ENCODE measurements at regions not wholly inside any gene's neighbourhood (a gene's known extent, or its start where the extent isn't known, plus 50 kb on each side); places are given as distances from the start of the nearest gene placed in this dataset.

- H3K36me3 ChIP-seq (ENCODE audit: control insufficient read depth in 1 of 2, insufficient read depth in 2 of 2, low read length in 2 of 2): no peaks in the 10 kb centered on the region
- H3K4ac ChIP-seq (ENCODE audit: low read depth, low read length): no peak overlapping the region
- no peak overlapping the region for H3K9ac ChIP-seq (ENCODE audit: low read length)
- no peak overlapping the region for H4K8ac ChIP-seq (ENCODE audit: low read depth, low read length)
- H3K4me2 ChIP-seq (ENCODE audit: low read length): no peak overlapping the region
- no peak overlapping the region for H4K91ac ChIP-seq (ENCODE audit: low read depth, low read length)
- peaks cover 6% of the 10 kb centered on the region for H3K9me3 ChIP-seq (ENCODE audit: insufficient read depth, low read depth, low read length)
- H4K12ac ChIP-seq (ENCODE audit: low read depth, low read length): no peak overlapping the region
- H3K79me2 ChIP-seq (ENCODE audit: control insufficient read depth, insufficient read depth, low read length, poor library complexity): no peaks in the 10 kb centered on the region
- H2AK5ac ChIP-seq (ENCODE audit: low read length): no peak overlapping the region
- H2BK120ac ChIP-seq (ENCODE audit: insufficient read depth, low read length, poor library complexity): no peak overlapping the region
- no peak overlapping the region for H3K14ac ChIP-seq (ENCODE audit: low read length)
- no peak overlapping the region for H3K23ac ChIP-seq (ENCODE audit: low read length)
- H2BK5ac ChIP-seq (ENCODE audit: low read depth, low read length, poor library complexity): no peak overlapping the region
- H2AFZ ChIP-seq (ENCODE audit: insufficient read depth, low read length, poor library complexity): no peak overlapping the region
- no peaks in the 10 kb centered on the region for H3K27me3 ChIP-seq (ENCODE audit: insufficient read depth, low read length)
- H3K18ac ChIP-seq (ENCODE audit: low read length): no peak overlapping the region
- no peak overlapping the region for H3K27ac ChIP-seq (ENCODE audit: low read depth, low read length)
- no peaks in the 10 kb centered on the region for H3K79me1 ChIP-seq (ENCODE audit: low read length)
- H3K4me3 ChIP-seq (ENCODE audit: low read depth, low read length): no peak overlapping the region
- DNase-seq: peak in 1 of 2 donors; percentile 35
- H2BK12ac ChIP-seq (ENCODE audit: low read length): no peak overlapping the region
- WGBS (ENCODE audit: extremely low coverage, insufficient coverage, insufficient read length): no CpG with 5 or more reads among the region's 5 CpGs
- no peaks in the 10 kb centered on the region for H3K4me1 ChIP-seq (ENCODE audit: control insufficient read depth in 1 of 2, insufficient read depth in 2 of 2, low read length in 2 of 2)
Measured at GRCh38 chr3:106247902-106248684, 379.3 kb upstream of the CBLB start.

GRCh38 chr3:106249159-106249558 is 380.3 kb upstream of the CBLB start:
- DNase-seq: peak in 1 of 2 donors; percentile 17
- Histone ChIP-seq H3K9me3 (ENCODE audit: insufficient read depth, low read depth, low read length) (peaks cover 6% of the 10 kb centered on the region), H2BK120ac (ENCODE audit: insufficient read depth, low read length, poor library complexity) (no peak overlapping the region), H3K18ac (ENCODE audit: low read length) (no peak overlapping the region), H3K79me1 (ENCODE audit: low read length) (no peaks in the 10 kb centered on the region), H3K14ac (ENCODE audit: low read length) (no peak overlapping the region), H3K27ac (ENCODE audit: low read depth, low read length) (no peak overlapping the region), H3K36me3 (ENCODE audit: control insufficient read depth in 1 of 2, insufficient read depth in 2 of 2, low read length in 2 of 2) (no peaks in the 10 kb centered on the region), H2BK12ac (ENCODE audit: low read length) (no peak overlapping the region), H3K27me3 (ENCODE audit: insufficient read depth, low read length) (no peaks in the 10 kb centered on the region), H2AK5ac (ENCODE audit: low read length) (no peak overlapping the region), H2BK5ac (ENCODE audit: low read depth, low read length, poor library complexity) (no peak overlapping the region), H4K8ac (ENCODE audit: low read depth, low read length) (no peak overlapping the region), H3K4me3 (ENCODE audit: low read depth, low read length) (no peak overlapping the region), H2AFZ (ENCODE audit: insufficient read depth, low read length, poor library complexity) (no peak overlapping the region), H4K91ac (ENCODE audit: low read depth, low read length) (no peak overlapping the region), H3K23ac (ENCODE audit: low read length) (no peak overlapping the region), H3K4me1 (ENCODE audit: control insufficient read depth in 1 of 2, insufficient read depth in 2 of 2, low read length in 2 of 2) (no peaks in the 10 kb centered on the region), H3K4ac (ENCODE audit: low read depth, low read length) (no peak overlapping the region), H3K4me2 (ENCODE audit: low read length) (no peak overlapping the region), H3K9ac (ENCODE audit: low read length) (no peak overlapping the region), H4K12ac (ENCODE audit: low read depth, low read length) (no peak overlapping the region), H3K79me2 (ENCODE audit: control insufficient read depth, insufficient read depth, low read length, poor library complexity) (no peaks in the 10 kb centered on the region)
- WGBS (ENCODE audit: extremely low coverage, insufficient coverage, insufficient read length): no CpG with 5 or more reads among the region's 2 CpGs

GRCh38 chr3:106249981-106250380 is 381.2 kb upstream of the CBLB start:
- no peak overlapping the region for H2AFZ ChIP-seq (ENCODE audit: insufficient read depth, low read length, poor library complexity)
- no peak overlapping the region for H2AK5ac ChIP-seq (ENCODE audit: low read length)
- H2BK12ac ChIP-seq (ENCODE audit: low read length): no peak overlapping the region
- H3K79me2 ChIP-seq (ENCODE audit: control insufficient read depth, insufficient read depth, low read length, poor library complexity): no peaks in the 10 kb centered on the region
- no peak overlapping the region for H3K4me2 ChIP-seq (ENCODE audit: low read length)
- H3K4me1 ChIP-seq (ENCODE audit: control insufficient read depth in 1 of 2, insufficient read depth in 2 of 2, low read length in 2 of 2): no peaks in the 10 kb centered on the region
- peaks cover 6% of the 10 kb centered on the region for H3K9me3 ChIP-seq (ENCODE audit: insufficient read depth, low read depth, low read length)
- H3K79me1 ChIP-seq (ENCODE audit: low read length): no peaks in the 10 kb centered on the region
- H2BK5ac ChIP-seq (ENCODE audit: low read depth, low read length, poor library complexity): no peak overlapping the region
- H3K36me3 ChIP-seq (ENCODE audit: control insufficient read depth in 1 of 2, insufficient read depth in 2 of 2, low read length in 2 of 2): no peaks in the 10 kb centered on the region
- H3K27me3 ChIP-seq (ENCODE audit: insufficient read depth, low read length): no peaks in the 10 kb centered on the region
- no peak overlapping the region for H2BK120ac ChIP-seq (ENCODE audit: insufficient read depth, low read length, poor library complexity)
- no peak overlapping the region for H3K23ac ChIP-seq (ENCODE audit: low read length)
- H4K12ac ChIP-seq (ENCODE audit: low read depth, low read length): no peak overlapping the region
- H3K9ac ChIP-seq (ENCODE audit: low read length): no peak overlapping the region
- H3K18ac ChIP-seq (ENCODE audit: low read length): no peak overlapping the region
- H4K91ac ChIP-seq (ENCODE audit: low read depth, low read length): no peak overlapping the region
- H3K4me3 ChIP-seq (ENCODE audit: low read depth, low read length): no peak overlapping the region
- no peak overlapping the region for H3K27ac ChIP-seq (ENCODE audit: low read depth, low read length)
- H3K4ac ChIP-seq (ENCODE audit: low read depth, low read length): no peak overlapping the region
- no peak overlapping the region for H3K14ac ChIP-seq (ENCODE audit: low read length)
- no peak for DNase-seq
- no peak overlapping the region for H4K8ac ChIP-seq (ENCODE audit: low read depth, low read length)

GRCh38 chr3:106251160-106251892 is 382.5 kb upstream of the CBLB start:
- Histone ChIP-seq H3K79me2 (ENCODE audit: control insufficient read depth, insufficient read depth, low read length, poor library complexity) (no peaks in the 10 kb centered on the region), H3K27ac (ENCODE audit: low read depth, low read length) (no peak overlapping the region), H3K9me3 (ENCODE audit: insufficient read depth, low read depth, low read length) (peaks cover 6% of the 10 kb centered on the region), H2BK12ac (ENCODE audit: low read length) (no peak overlapping the region), H4K12ac (ENCODE audit: low read depth, low read length) (no peak overlapping the region), H3K4me1 (ENCODE audit: control insufficient read depth in 1 of 2, insufficient read depth in 2 of 2, low read length in 2 of 2) (no peaks in the 10 kb centered on the region), H3K36me3 (ENCODE audit: control insufficient read depth in 1 of 2, insufficient read depth in 2 of 2, low read length in 2 of 2) (no peaks in the 10 kb centered on the region), H4K91ac (ENCODE audit: low read depth, low read length) (no peak overlapping the region), H3K4me3 (ENCODE audit: low read depth, low read length) (no peak overlapping the region), H3K4me2 (ENCODE audit: low read length) (no peak overlapping the region), H2BK120ac (ENCODE audit: insufficient read depth, low read length, poor library complexity) (no peak overlapping the region), H2AFZ (ENCODE audit: insufficient read depth, low read length, poor library complexity) (no peak overlapping the region), H3K4ac (ENCODE audit: low read depth, low read length) (no peak overlapping the region), H2BK5ac (ENCODE audit: low read depth, low read length, poor library complexity) (no peak overlapping the region), H3K18ac (ENCODE audit: low read length) (no peak overlapping the region), H2AK5ac (ENCODE audit: low read length) (no peak overlapping the region), H4K8ac (ENCODE audit: low read depth, low read length) (no peak overlapping the region), H3K27me3 (ENCODE audit: insufficient read depth, low read length) (no peaks in the 10 kb centered on the region), H3K79me1 (ENCODE audit: low read length) (no peaks in the 10 kb centered on the region), H3K9ac (ENCODE audit: low read length) (no peak overlapping the region), H3K23ac (ENCODE audit: low read length) (no peak overlapping the region), H3K14ac (ENCODE audit: low read length) (no peak overlapping the region)
- no CpG with 5 or more reads among the region's 2 CpGs for WGBS (ENCODE audit: extremely low coverage, insufficient coverage, insufficient read length)
- DNase-seq: no peak

Data from trophoblast cell (in vitro differentiated cells and primary cell).